ENCODE measurements at regions not wholly inside any gene's neighbourhood (a gene's known extent, or its start where the extent isn't known, plus 50 kb on each side); places are given as distances from the start of the nearest gene placed in this dataset.
"Not testable (repeated sequence)": the region's sequence is repeated elsewhere in the genome, so short reads cannot be mapped to it uniquely, and the experiment has no call there.

DNA sequence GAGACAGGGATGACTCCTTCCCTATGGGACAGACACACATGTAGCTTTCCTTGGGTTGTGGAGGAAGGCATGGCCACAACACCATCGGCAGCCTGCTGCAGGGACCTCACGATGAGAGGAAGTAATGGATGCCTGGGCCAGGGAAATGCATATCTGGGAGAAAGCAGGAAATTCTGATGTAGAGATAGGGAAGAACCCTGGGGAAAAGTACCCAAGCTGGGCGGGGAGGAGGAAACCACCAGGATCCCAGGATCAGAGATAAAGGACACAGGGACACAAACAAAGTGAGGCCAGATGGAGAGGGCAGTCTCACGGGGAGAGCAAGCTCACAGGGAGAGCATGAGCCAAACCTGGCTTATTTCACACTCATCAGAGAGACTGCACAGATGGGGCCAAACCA lies 294.7 kb upstream of the TEKT4 start:
- H3K27ac Mint-ChIP-seq; H3K9me3 Mint-ChIP-seq (ENCODE audit: insufficient read depth); POLR2A ChIA-PET; ATAC-seq; H3K27me3 Mint-ChIP-seq (ENCODE audit: low read depth); H3K4me1 Mint-ChIP-seq (ENCODE audit: low read depth); DNase-seq; H3K36me3 Mint-ChIP-seq (ENCODE audit: low read depth); CTCF ChIA-PET; H3K4me3 Mint-ChIP-seq: not testable (repeated sequence)

DNA sequence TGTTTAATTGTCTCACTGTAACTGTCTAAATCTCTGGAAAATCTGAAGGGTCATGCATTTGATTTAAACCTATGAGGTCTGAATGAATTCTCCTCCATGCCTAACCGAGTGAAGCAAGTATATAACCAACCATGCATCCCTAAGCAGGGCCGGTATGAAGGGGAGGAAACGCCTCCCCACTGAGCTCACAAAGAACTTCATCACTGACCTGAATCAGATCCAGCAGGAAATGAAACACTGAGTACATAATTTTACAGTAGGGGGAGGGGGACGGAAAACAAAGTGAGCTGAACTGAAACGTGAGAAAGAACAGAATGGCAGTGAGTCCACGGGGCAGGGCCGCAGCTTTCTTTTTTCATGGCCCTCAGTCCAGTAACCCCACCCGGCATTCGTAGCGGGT lies 294.1 kb upstream of the TEKT4 start:
- CTCF ChIA-PET; H3K9me3 Mint-ChIP-seq (ENCODE audit: insufficient read depth); H3K27me3 Mint-ChIP-seq (ENCODE audit: low read depth); H3K4me1 Mint-ChIP-seq (ENCODE audit: low read depth); H3K4me3 Mint-ChIP-seq; H3K27ac Mint-ChIP-seq; POLR2A ChIA-PET; H3K36me3 Mint-ChIP-seq (ENCODE audit: low read depth); ATAC-seq; DNase-seq: not testable (repeated sequence)

DNA sequence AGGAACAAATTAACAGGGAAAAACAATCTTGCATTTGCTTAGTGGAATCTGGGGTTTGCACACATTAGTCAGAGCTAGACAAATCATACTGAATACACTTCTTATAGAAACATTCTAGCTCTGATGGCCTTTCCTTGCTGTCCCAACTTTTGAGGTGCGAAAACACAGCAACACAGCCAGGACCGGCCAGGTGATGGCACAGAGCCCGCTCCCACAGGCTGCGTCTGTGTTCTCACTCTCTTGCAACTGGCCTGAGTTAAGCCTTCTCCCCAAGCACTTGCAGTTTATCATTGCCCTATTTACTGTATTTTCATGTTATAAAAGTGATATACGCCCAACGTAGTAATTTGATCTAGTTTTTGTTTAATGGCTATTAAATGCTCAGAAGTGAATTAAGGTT lies 292.0 kb upstream of the TEKT4 start:
- DNase-seq; H3K27me3 Mint-ChIP-seq (ENCODE audit: low read depth); H3K36me3 Mint-ChIP-seq (ENCODE audit: low read depth); CTCF ChIA-PET; H3K4me1 Mint-ChIP-seq (ENCODE audit: low read depth); H3K9me3 Mint-ChIP-seq (ENCODE audit: insufficient read depth); POLR2A ChIA-PET; H3K27ac Mint-ChIP-seq; H3K4me3 Mint-ChIP-seq; ATAC-seq: not testable (repeated sequence)

DNA sequence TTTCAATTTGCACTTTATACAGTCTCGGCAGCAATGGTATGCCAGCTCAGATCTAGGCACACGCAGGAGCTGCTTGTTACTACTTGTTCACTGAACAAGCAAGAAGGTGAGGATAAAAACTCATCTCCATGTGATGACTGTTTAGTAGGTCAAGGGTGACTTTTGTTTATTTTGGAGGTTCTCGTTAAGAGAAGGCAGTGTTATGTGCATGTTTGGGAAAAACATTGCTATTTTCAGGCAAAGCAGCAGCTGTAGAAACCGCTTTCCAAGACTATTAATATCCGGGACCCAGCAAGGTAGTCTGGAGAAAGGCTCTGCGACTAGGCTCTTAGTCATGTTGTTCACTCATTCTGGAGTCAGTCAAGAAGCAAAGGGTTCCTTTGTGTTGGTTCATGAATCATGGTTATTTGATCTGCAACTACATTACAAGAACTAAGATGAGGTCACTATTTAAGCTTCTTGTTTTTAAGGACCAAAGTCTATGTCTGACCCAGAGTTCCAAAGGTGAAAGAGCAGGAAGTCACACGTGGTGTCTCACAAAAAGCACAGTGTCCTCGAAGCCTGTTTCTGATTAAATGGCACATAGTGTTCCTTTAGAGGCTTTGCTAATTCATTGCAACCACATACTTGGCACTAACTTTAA lies 288.0 kb upstream of the TEKT4 start:
- H3K27me3 Mint-ChIP-seq (ENCODE audit: low read depth); H3K9me3 Mint-ChIP-seq (ENCODE audit: insufficient read depth); POLR2A ChIA-PET; ATAC-seq; H3K27ac Mint-ChIP-seq; DNase-seq; CTCF ChIA-PET; H3K36me3 Mint-ChIP-seq (ENCODE audit: low read depth); H3K4me3 Mint-ChIP-seq; H3K4me1 Mint-ChIP-seq (ENCODE audit: low read depth): not testable (repeated sequence)

DNA sequence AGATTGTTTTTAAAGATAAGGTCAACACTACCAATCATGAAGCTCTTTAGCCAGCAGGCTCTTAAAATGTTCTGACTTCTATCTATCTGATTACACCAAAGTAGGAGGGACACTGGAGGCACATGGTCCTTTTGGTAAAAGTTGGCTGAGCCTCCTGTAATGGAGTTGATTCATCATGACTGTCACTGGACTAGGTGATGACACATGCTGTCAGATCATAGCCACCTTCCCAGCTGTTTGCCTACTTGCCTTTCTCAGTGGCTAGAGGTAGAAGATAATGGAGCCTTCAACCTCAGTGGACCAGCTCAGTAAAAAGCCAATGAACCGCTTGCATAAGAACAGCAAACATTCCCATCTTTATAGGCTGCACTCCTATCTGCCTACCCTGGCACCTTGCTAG lies 286.7 kb upstream of the TEKT4 start:
- CTCF ChIA-PET; H3K27ac Mint-ChIP-seq; H3K9me3 Mint-ChIP-seq (ENCODE audit: insufficient read depth); H3K4me3 Mint-ChIP-seq; H3K27me3 Mint-ChIP-seq (ENCODE audit: low read depth); POLR2A ChIA-PET; DNase-seq; ATAC-seq; H3K36me3 Mint-ChIP-seq (ENCODE audit: low read depth); H3K4me1 Mint-ChIP-seq (ENCODE audit: low read depth): not testable (repeated sequence)

DNA sequence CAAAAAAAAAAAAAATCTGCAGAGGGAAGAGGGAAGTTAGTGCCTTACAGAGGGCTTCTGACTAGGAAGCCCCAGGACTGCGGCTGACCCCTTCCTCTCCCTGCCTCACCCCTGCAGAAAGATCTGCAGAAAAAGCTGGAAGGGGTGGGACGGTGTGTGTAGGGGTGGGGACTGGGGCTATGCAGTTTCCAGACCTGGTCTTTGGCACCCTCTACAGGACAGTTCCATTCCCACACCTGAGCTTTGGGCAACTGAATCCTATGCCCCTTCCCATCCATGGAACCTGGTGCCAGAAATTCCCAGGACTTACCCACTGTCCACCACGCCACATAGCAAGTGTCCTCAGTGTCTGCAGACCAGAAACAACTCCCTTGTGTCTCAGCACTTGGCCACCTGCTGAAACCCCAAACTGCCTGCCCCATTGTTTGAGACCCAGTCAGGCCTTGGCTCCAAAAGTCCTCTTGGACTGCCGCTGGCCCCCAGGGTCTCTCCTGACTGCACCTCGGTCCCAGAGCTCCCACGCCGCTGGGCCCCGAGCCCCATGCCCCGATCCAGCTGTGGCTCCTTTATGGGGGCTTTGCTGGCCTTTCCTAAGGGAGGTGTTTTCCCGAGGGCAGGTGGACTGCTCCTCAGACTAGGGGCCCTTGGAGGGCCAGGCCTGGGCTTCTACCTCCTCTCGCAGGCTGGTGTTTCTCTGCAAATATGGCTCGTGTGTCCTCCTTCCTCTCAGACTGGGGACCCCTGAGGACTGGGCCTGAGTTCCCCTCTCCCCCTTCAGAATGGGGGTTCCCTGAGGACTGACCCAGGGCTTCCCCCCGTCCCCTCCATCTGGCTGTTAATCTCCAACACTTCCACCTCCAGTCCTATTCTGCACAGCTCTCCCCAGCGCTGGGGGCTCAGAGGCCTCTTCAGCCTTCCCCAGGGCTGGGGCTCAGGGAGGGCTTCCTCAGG lies 284.9 kb upstream of the TEKT4 start:
- CTCF ChIA-PET; H3K27ac Mint-ChIP-seq; H3K4me1 Mint-ChIP-seq (ENCODE audit: low read depth); ATAC-seq; H3K27me3 Mint-ChIP-seq (ENCODE audit: low read depth); POLR2A ChIA-PET; H3K9me3 Mint-ChIP-seq (ENCODE audit: insufficient read depth); H3K36me3 Mint-ChIP-seq (ENCODE audit: low read depth); H3K4me3 Mint-ChIP-seq: not testable (repeated sequence)
- peak; percentile 22 for DNase-seq

DNA sequence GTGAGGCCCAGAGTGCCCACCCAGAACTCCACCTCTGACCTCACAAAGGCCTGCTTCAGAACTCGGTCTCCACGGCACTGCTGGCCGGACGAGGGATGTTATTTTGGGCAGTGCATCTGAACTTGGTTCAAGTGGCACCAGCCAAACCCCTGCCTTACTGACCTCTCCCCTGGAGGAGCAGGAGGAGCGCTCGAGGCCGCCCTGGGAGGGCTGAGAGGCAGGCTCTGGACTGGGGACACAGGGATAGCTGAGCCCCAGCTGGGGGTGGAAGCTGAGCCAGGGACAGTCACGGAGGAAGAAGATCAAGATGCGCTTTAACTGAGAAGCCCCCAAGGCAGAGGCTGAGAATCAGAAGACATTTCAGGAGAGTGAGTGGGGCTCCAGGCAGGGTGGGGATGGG lies 284.2 kb upstream of the TEKT4 start:
- CTCF ChIA-PET; H3K27me3 Mint-ChIP-seq (ENCODE audit: low read depth); H3K36me3 Mint-ChIP-seq (ENCODE audit: low read depth); DNase-seq; H3K9me3 Mint-ChIP-seq (ENCODE audit: insufficient read depth); POLR2A ChIA-PET; H3K4me3 Mint-ChIP-seq; ATAC-seq; H3K4me1 Mint-ChIP-seq (ENCODE audit: low read depth); H3K27ac Mint-ChIP-seq: not testable (repeated sequence)

DNA sequence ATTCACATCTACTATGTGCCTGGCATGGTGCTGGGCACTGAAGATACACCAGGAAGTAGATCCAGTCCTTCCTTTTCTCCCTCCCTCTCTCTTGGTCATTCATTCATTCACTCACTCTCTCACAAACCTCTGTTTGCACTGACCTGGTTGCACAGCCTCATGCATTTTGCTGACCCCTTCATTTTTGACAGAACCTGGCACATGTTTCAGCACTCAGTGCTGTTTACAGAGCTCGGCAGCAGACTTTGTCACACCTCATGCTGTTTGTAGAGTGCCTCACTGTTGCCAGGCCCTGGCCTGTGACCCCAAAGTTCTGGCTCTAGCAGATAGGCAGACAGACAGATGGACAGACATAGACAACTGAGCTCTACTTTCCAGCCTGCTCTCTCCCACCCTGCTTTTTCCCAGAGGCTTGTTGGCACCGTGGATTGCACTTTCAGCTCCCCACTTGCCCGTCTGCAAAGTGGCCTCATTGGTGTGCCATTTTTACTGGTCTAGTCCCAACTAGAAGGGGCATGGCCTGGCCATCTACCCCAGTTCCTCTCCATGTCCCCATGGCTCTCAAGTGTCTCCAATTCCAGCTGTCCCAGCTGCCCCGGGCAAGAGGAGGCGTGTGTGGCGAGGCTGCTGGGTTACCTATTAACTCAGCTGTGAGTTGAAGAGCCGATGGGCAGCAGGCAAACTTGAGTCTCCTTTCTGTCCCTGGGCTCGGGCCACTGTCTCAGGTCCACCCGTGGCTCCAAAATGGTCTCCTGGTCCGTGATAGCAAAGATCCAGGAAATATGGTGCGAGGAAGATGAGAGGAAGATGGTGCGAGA lies 277.0 kb upstream of the TEKT4 start:
- CTCF ChIA-PET; POLR2A ChIA-PET; ATAC-seq; H3K27ac Mint-ChIP-seq; H3K36me3 Mint-ChIP-seq (ENCODE audit: low read depth); H3K9me3 Mint-ChIP-seq (ENCODE audit: insufficient read depth); H3K27me3 Mint-ChIP-seq (ENCODE audit: low read depth); H3K4me3 Mint-ChIP-seq; H3K4me1 Mint-ChIP-seq (ENCODE audit: low read depth); DNase-seq: not testable (repeated sequence)

DNA sequence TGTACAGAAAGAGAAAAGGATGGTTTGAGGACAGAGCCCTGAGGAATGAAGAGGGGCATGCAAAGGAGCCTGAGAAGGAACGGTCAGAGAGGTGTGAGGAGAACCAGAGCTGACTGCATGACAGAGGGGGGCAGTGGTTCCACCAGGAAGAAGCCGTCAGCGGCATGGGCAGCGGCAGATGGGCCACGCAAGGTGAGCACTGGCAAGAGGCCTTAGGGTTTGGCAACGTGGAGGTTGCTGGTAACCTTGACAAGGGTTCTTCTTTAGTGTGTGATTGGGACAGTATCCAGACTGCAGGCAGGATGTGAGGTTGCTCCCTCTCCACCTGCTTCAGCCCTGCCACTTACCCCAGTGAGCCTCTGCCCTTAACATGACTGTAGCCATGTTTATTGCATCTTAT lies 275.3 kb upstream of the TEKT4 start:
- POLR2A ChIA-PET; DNase-seq; H3K27ac Mint-ChIP-seq; H3K9me3 Mint-ChIP-seq (ENCODE audit: insufficient read depth); CTCF ChIA-PET; H3K36me3 Mint-ChIP-seq (ENCODE audit: low read depth); H3K27me3 Mint-ChIP-seq (ENCODE audit: low read depth); H3K4me1 Mint-ChIP-seq (ENCODE audit: low read depth); H3K4me3 Mint-ChIP-seq; ATAC-seq: not testable (repeated sequence)

DNA sequence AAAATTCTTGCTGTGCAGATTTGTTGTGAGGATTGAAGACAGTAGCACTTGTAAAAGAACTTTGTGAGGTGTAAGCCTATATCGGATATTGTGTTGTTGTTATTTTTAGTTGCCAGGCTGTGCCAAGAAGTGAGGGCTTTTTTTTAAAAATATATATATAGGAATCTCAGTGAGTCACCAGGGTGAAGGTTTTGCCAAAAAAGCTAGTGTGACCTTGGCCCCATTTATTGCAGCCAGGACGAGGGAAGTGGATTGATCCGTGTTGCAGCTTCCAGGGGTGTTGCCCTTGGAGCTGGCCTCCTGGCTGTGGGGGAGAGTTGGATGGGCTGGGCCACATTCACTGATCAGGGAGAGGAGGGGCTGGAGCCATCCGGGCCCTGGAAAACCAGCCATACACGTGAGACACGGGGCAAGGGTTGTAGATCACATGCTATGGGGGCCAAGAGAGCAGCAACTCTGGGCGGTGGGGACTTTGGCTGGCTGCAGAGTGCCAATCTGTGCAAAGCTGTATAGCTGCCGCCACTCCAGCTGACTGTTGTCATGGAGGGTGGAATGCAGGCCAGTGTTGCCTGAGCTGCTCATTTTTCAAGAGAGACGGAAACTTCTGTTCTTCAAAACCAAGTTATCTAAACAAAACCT lies 273.0 kb upstream of the TEKT4 start:
- DNase-seq; H3K27me3 Mint-ChIP-seq (ENCODE audit: low read depth); H3K4me1 Mint-ChIP-seq (ENCODE audit: low read depth); H3K4me3 Mint-ChIP-seq; ATAC-seq; POLR2A ChIA-PET; H3K9me3 Mint-ChIP-seq (ENCODE audit: insufficient read depth); CTCF ChIA-PET; H3K36me3 Mint-ChIP-seq (ENCODE audit: low read depth); H3K27ac Mint-ChIP-seq: not testable (repeated sequence)

DNA sequence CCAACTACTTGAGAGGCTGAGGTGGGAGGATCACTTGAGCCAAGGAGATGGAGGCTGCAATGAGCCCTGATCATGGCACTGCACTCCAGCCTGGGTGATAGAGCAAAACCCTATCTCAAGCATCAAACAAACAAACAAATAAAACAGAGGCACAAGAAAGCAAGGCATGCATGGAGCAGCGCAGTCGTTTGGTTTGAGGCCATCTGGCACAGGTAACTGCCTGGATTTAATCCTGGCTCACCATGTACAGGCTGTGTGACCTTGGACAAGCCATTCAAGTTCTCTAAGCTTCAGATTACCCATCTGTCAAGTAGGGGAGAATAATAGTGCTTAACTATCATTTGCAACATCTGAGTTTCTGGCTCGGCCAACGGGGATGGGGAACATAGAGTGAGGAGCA lies 270.3 kb upstream of the TEKT4 start:
- H3K36me3 Mint-ChIP-seq (ENCODE audit: low read depth); DNase-seq; ATAC-seq; POLR2A ChIA-PET; H3K27me3 Mint-ChIP-seq (ENCODE audit: low read depth); CTCF ChIA-PET; H3K9me3 Mint-ChIP-seq (ENCODE audit: insufficient read depth); H3K27ac Mint-ChIP-seq; H3K4me1 Mint-ChIP-seq (ENCODE audit: low read depth); H3K4me3 Mint-ChIP-seq: not testable (repeated sequence)

DNA sequence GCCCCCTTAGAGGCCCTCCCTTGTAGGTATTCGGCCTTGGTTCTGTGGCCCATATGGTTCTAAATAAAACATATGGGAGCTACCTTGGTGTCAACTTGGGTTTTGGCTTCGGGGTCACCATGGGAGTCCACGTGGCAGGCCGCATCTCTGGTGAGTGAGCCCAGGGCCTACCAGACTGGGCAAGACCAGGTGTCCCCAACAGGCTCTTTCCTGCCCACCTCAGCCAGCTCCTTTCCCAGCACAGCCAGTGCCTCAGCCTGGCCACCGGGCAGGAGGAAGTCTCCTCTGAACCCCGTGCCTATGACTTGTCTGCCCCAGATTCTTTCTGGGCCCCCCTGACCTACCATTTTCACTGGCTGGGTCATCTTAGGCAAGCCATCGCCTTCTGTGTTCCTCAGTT lies 268.8 kb upstream of the TEKT4 start:
- Mint-ChIP-seq H3K36me3 (ENCODE audit: low read depth) (no peaks in the 10 kb centered on the region), H3K4me3 (no peak overlapping the region), H3K27ac (no peak overlapping the region), H3K4me1 (ENCODE audit: low read depth) (no peaks in the 10 kb centered on the region), H3K9me3 (ENCODE audit: insufficient read depth) (no peaks in the 10 kb centered on the region), H3K27me3 (ENCODE audit: low read depth) (no peaks in the 10 kb centered on the region)
- ATAC-seq (no peak), DNase-seq (no peak)
- ChIA-PET POLR2A (no interaction called here), CTCF (no interaction called here)

Measured in activated CD8-positive, alpha-beta T cell treated with anti-CD3 and anti-CD28 coated beads, Interleukin-2, amount 10 ng/mL, durations not matched to agents 7 days and 5 days (primary cell).